ENCODE measurements at regions not wholly inside any gene's neighbourhood (a gene's known extent, or its start where the extent isn't known, plus 50 kb on each side); places are given as distances from the start of the nearest gene placed in this dataset.
"Not testable (repeated sequence)": the region's sequence is repeated elsewhere in the genome, so short reads cannot be mapped to it uniquely, and the experiment has no call there.

DNA sequence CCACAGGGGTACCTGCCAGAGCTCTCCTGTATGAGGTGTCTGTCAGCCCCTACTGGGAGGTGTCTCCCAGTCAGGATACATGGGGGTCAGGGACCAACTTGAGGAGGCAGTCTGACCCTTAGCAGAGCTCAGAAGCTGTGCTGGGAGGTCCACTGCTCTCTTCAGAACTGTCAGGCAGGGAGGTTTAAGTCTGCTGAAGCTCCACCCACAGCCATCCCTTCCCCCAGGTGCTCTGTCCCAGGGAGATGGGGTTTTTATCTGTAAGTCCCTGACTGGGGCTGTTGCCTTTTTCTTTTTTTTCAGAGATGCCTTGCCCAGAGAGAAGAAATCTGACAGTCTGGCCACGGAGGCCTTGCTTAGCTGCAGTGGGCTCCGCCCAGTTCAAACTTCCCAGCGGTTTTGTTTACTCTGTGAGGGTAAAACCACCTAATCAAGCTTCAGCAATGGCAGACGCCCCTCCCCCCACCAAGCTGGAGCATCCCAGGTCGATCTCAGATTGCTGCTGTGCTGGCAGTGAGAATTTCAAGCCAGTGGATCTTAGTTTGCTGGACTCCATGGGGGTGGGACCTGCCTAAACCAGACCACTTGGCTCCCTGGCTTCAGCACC lies 118.5 kb upstream of the RADX start:
- H3K4me1 Mint-ChIP-seq; H3F3A ChIP-seq (replicated peaks; ENCODE audit: low read depth); H3K27me3 ChIP-seq (ENCODE audit: insufficient read depth); H3K4me1 ChIP-seq (ENCODE audit: insufficient read depth); H3K27ac Mint-ChIP-seq; H3K36me3 Mint-ChIP-seq (ENCODE audit: low read depth); H3K27me3 Mint-ChIP-seq (ENCODE audit: insufficient read depth, low read depth, poor library complexity); H3K79me2 ChIP-seq (replicated peaks; ENCODE audit: insufficient read depth); H3K27ac ChIP-seq (ENCODE audit: low read depth); H3K9me3 Mint-ChIP-seq; H3K36me3 ChIP-seq (ENCODE audit: insufficient read depth); H4K20me1 ChIP-seq (replicated peaks; ENCODE audit: insufficient read depth); H3K9me2 ChIP-seq (ENCODE audit: insufficient read depth): not testable (repeated sequence)
- peak overlapping the region; percentile 57; the same call in 2 of the 3 replicates for H3K4me3 Mint-ChIP-seq
- peak; percentile 66 for ATAC-seq
- H3K4me3 ChIP-seq = 0 out of 2 replicates have a peak overlapping the region, but pooled peaks have one; percentile 34
- H3K4me2 ChIP-seq = peak overlapping the region; percentile 61
- H2AFZ ChIP-seq = peak overlapping the region; percentile 56
- DNase-seq (ENCODE audit: low spot score) = peak; percentile 64

DNA sequence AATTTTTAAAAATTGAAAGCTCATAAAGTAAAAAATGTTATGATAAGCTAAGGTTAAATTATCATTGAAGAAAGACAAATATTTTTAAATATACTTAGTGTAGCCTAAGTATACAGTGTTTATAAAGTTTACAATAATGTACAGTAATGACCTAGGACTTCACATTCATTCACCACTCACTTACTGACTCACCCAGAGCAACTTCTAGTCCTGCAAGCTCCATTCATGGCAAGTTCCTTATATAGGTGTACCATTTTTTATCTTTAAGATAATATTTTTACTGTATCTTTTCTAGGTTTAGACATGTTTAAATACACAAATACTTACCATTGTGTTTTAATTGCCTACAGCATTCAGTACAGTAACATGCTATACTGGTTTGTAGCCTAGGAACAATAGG lies 112.3 kb upstream of the RADX start:
- H3K27ac Mint-ChIP-seq = no peak overlapping the region
- no peaks in the 10 kb centered on the region for H3K9me3 Mint-ChIP-seq

DNA sequence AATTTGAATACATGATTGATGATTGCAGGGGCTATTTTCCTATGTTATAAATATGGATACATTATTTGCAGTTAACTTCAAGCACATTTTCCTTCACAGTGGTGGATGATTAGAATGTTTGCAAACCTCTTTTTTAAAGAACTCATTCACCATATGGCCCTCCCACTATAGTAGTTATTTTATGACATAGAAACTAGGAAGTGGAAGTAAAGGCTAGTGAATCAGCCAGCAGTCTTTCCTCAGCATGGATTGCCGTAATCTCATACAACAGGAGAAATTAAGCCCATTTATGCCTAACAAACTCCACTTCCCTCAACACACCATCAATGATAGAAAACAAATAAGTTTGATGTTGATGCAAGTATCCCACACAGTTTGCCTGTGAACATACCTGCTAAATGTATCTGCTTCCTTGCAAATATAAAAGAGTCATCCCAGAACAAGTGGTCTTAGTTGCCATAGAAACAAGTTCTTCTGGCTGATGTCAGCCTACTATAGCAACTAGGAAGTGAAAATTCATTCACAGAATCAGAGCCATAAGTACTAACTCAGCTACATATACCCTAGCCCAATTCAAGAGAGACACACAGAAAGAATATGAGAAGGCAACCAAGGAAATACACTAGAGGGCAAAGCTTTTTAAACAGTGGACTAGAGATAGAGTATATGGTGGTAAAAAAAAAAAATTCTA lies 100.9 kb upstream of the RADX start:
- no peaks in the 10 kb centered on the region for H3K9me3 Mint-ChIP-seq

More for the DNA sequence above, 112.3 kb upstream of the RADX start:
- H3K4me1 Mint-ChIP-seq = peaks cover 8% of the 10 kb centered on the region
- ATAC-seq (no peak), DNase-seq (ENCODE audit: low spot score) (no peak)
- TF ChIP-seq POLR2AphosphoS5 (IDR thresholded peaks at IDR 0.05; ENCODE audit: low read depth) = no peak
- H3K4me3 Mint-ChIP-seq = no peak overlapping the region
- H3K27ac ChIP-seq (ENCODE audit: low read depth) = no peak overlapping the region
- no peaks in the 10 kb centered on the region for H3K36me3 ChIP-seq (ENCODE audit: insufficient read depth)
- peaks cover 21% of the 10 kb centered on the region for H3K4me1 ChIP-seq (ENCODE audit: insufficient read depth)
- no peak overlapping the region for H3K4me2 ChIP-seq
- H3K9me2 ChIP-seq (ENCODE audit: insufficient read depth) = no peaks in the 10 kb centered on the region
- no peaks in the 10 kb centered on the region for H3K27me3 ChIP-seq (ENCODE audit: insufficient read depth)
- no peak overlapping the region for H3K4me3 ChIP-seq
- no peaks in the 10 kb centered on the region for H3F3A ChIP-seq (replicated peaks; ENCODE audit: low read depth)
- H3K36me3 Mint-ChIP-seq (ENCODE audit: low read depth) = no peaks in the 10 kb centered on the region
- H4K20me1 ChIP-seq (replicated peaks; ENCODE audit: insufficient read depth) = no peaks in the 10 kb centered on the region
- H3K27me3 Mint-ChIP-seq (ENCODE audit: insufficient read depth, low read depth, poor library complexity) = no peaks in the 10 kb centered on the region
- no peaks in the 10 kb centered on the region for H3K79me2 ChIP-seq (replicated peaks; ENCODE audit: insufficient read depth)
- no peak overlapping the region for H2AFZ ChIP-seq

More for the DNA sequence above, 100.9 kb upstream of the RADX start:
- Histone ChIP-seq H3K27ac (ENCODE audit: low read depth) (no peak overlapping the region), H3K79me2 (replicated peaks; ENCODE audit: insufficient read depth) (no peaks in the 10 kb centered on the region), H3K4me3 (no peak overlapping the region), H3K4me2 (no peak overlapping the region), H3F3A (replicated peaks; ENCODE audit: low read depth) (no peaks in the 10 kb centered on the region), H3K4me1 (ENCODE audit: insufficient read depth) (peaks cover 4% of the 10 kb centered on the region; the same call in 1 of the 2 replicates), H2AFZ (no peak overlapping the region), H3K36me3 (ENCODE audit: insufficient read depth) (no peaks in the 10 kb centered on the region), H4K20me1 (replicated peaks; ENCODE audit: insufficient read depth) (no peaks in the 10 kb centered on the region), H3K9me2 (ENCODE audit: insufficient read depth) (no peaks in the 10 kb centered on the region), H3K27me3 (ENCODE audit: insufficient read depth) (no peaks in the 10 kb centered on the region)
- TF ChIP-seq CREB1 (CRISPR knock-in tag; IDR thresholded peaks at IDR 0.05; ENCODE audit: low read depth) (no peak), ZNF331 (CRISPR knock-in tag; IDR thresholded peaks at IDR 0.05; ENCODE audit: low read depth) (no peak), JUNB (IDR thresholded peaks at IDR 0.05; ENCODE audit: unreplicated experiment) (no peak), ZNF114 (CRISPR knock-in tag; IDR thresholded peaks at IDR 0.05) (no peak), EZH2phosphoT487 (IDR thresholded peaks at IDR 0.05; ENCODE audit: unreplicated experiment) (no peak), EZH2 (IDR thresholded peaks at IDR 0.05; ENCODE audit: low read depth, unreplicated experiment) (no peak), POLR2AphosphoS5 (IDR thresholded peaks at IDR 0.05; ENCODE audit: low read depth) (no peak)
- TF ChIP-seq, protein P1, sequence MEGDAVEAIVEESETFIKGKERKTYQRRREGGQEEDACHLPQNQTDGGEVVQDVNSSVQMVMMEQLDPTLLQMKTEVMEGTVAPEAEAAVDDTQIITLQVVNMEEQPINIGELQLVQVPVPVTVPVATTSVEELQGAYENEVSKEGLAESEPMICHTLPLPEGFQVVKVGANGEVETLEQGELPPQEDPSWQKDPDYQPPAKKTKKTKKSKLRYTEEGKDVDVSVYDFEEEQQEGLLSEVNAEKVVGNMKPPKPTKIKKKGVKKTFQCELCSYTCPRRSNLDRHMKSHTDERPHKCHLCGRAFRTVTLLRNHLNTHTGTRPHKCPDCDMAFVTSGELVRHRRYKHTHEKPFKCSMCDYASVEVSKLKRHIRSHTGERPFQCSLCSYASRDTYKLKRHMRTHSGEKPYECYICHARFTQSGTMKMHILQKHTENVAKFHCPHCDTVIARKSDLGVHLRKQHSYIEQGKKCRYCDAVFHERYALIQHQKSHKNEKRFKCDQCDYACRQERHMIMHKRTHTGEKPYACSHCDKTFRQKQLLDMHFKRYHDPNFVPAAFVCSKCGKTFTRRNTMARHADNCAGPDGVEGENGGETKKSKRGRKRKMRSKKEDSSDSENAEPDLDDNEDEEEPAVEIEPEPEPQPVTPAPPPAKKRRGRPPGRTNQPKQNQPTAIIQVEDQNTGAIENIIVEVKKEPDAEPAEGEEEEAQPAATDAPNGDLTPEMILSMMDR (conservative IDR thresholded peaks at IDR 0.05; ENCODE audit: low read depth in 2 of 2) = no peak
- TF ChIP-seq, protein P2, sequence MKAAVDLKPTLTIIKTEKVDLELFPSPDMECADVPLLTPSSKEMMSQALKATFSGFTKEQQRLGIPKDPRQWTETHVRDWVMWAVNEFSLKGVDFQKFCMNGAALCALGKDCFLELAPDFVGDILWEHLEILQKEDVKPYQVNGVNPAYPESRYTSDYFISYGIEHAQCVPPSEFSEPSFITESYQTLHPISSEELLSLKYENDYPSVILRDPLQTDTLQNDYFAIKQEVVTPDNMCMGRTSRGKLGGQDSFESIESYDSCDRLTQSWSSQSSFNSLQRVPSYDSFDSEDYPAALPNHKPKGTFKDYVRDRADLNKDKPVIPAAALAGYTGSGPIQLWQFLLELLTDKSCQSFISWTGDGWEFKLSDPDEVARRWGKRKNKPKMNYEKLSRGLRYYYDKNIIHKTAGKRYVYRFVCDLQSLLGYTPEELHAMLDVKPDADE (IDR thresholded peaks at IDR 0.05) = no peak
- TF ChIP-seq, protein P3, sequence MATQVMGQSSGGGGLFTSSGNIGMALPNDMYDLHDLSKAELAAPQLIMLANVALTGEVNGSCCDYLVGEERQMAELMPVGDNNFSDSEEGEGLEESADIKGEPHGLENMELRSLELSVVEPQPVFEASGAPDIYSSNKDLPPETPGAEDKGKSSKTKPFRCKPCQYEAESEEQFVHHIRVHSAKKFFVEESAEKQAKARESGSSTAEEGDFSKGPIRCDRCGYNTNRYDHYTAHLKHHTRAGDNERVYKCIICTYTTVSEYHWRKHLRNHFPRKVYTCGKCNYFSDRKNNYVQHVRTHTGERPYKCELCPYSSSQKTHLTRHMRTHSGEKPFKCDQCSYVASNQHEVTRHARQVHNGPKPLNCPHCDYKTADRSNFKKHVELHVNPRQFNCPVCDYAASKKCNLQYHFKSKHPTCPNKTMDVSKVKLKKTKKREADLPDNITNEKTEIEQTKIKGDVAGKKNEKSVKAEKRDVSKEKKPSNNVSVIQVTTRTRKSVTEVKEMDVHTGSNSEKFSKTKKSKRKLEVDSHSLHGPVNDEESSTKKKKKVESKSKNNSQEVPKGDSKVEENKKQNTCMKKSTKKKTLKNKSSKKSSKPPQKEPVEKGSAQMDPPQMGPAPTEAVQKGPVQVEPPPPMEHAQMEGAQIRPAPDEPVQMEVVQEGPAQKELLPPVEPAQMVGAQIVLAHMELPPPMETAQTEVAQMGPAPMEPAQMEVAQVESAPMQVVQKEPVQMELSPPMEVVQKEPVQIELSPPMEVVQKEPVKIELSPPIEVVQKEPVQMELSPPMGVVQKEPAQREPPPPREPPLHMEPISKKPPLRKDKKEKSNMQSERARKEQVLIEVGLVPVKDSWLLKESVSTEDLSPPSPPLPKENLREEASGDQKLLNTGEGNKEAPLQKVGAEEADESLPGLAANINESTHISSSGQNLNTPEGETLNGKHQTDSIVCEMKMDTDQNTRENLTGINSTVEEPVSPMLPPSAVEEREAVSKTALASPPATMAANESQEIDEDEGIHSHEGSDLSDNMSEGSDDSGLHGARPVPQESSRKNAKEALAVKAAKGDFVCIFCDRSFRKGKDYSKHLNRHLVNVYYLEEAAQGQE (IDR thresholded peaks at IDR 0.05; ENCODE audit: unreplicated experiment) = no peak
- DNase-seq (ENCODE audit: low spot score) (no peak), ATAC-seq (no peak)
- Mint-ChIP-seq H3K27me3 (ENCODE audit: insufficient read depth, low read depth, poor library complexity) (no peaks in the 10 kb centered on the region), H3K4me3 (no peak overlapping the region), H3K27ac (no peak overlapping the region), H3K36me3 (ENCODE audit: low read depth) (no peaks in the 10 kb centered on the region), H3K4me1 (peaks cover 3% of the 10 kb centered on the region; the same call in 2 of the 3 replicates)

Data from GM23338 (cell line).